WTC11 (cell line): ENCODE measurements at regions not wholly inside any gene's neighbourhood (a gene's known extent, or its start where the extent isn't known, plus 50 kb on each side); places are given as distances from the start of the nearest gene placed in this dataset.

Source experiments
- ATAC-seq: fragments of 200-7000 bp; cut with Tn5 transposase; 2 replicates; pipeline ENCODE4 v1.10.0; 2021; ENCODE audit warnings: mild to moderate bottlenecking, moderate library complexity
- CTCF ChIA-PET: fragments of 300-600 bp; sonication (Branson Sonifier 250); formaldehyde crosslinking; loops from one replicate; lab custom pipeline; 2021; ENCODE audit warnings: antibody characterized with exemption; lab: Charles Lee
- POLR2A ChIA-PET: fragments of 350-600 bp; sonication (Branson Sonifier 250); formaldehyde crosslinking; loops from one replicate; lab custom pipeline; 2021; ENCODE audit warnings: antibody characterized with exemption; lab: Charles Lee
- DNase-seq: peaks from one replicate; pipeline ENCODE4 v3.0.0; 2021; ENCODE audit warnings: low spot score
- H3K27ac Mint-ChIP-seq: 2 replicates; pipeline ENCODE4 v1.8.0; 2021; ENCODE audit warnings: mixed read lengths
- H3K27me3 Mint-ChIP-seq: 2 replicates; pipeline ENCODE4 v1.8.0; 2021; ENCODE audit warnings: low read depth, mild to moderate bottlenecking, moderate library complexity, mixed read lengths
- H3K36me3 Mint-ChIP-seq: 2 replicates; pipeline ENCODE4 v1.8.0; 2021; ENCODE audit warnings: mixed read lengths
- H3K4me1 Mint-ChIP-seq: 2 replicates; pipeline ENCODE4 v1.8.0; 2022; ENCODE audit warnings: mixed read lengths
- H3K4me3 Mint-ChIP-seq: 2 replicates; pipeline ENCODE4 v1.8.0; 2021; ENCODE audit warnings: mild to moderate bottlenecking, moderate library complexity, mixed read lengths
- H3K9me3 Mint-ChIP-seq: 2 replicates; pipeline ENCODE4 v1.8.0; 2021; ENCODE audit warnings: mixed read lengths
- CBFB ChIP-seq: sonication (generic); formaldehyde crosslinking; IDR thresholded peaks from 2 replicates; pipeline ENCODE4 v1.8.1; 2022; ENCODE audit warnings: mild to moderate bottlenecking, low read depth, missing genetic modification reagents
- ELF4 ChIP-seq: sonication (generic); formaldehyde crosslinking; IDR thresholded peaks from 2 replicates; pipeline ENCODE4 v1.8.1; 2022; ENCODE audit warnings: low read depth, mild to moderate bottlenecking, moderate library complexity, missing genetic modification reagents
- ETV6 ChIP-seq: sonication (generic); formaldehyde crosslinking; IDR thresholded peaks from 2 replicates; pipeline ENCODE4 v1.8.1; 2022; ENCODE audit warnings: mild to moderate bottlenecking, missing genetic modification reagents
- FOXP4 ChIP-seq: sonication (generic); formaldehyde crosslinking; IDR thresholded peaks from 2 replicates; pipeline ENCODE4 v1.8.0; 2022; ENCODE audit warnings: mild to moderate bottlenecking, missing genetic modification reagents
- OVOL2 ChIP-seq: fragments of 250-450 bp; sonication (Bioruptor Pico); IDR thresholded peaks from 2 replicates; pipeline ENCODE4 v1.9.0; 2021; ENCODE audit warnings: mild to moderate bottlenecking, borderline replicate concordance
- RELA ChIP-seq: sonication (generic); formaldehyde crosslinking; IDR thresholded peaks from 2 replicates; pipeline ENCODE4 v1.8.1; 2022; ENCODE audit warnings: missing genetic modification reagents, mild to moderate bottlenecking, borderline replicate concordance
- TEAD4 ChIP-seq: sonication (generic); formaldehyde crosslinking; IDR thresholded peaks from 2 replicates; pipeline ENCODE4 v1.8.0; 2022; ENCODE audit warnings: mild to moderate bottlenecking, missing genetic modification reagents
- TP53 ChIP-seq: sonication (generic); formaldehyde crosslinking; IDR thresholded peaks from 2 replicates; pipeline ENCODE4 v1.8.1; 2023; ENCODE audit warnings: mild to moderate bottlenecking, missing genetic modification reagents
- ZNF512 ChIP-seq: sonication (generic); formaldehyde crosslinking; IDR thresholded peaks from 2 replicates; pipeline ENCODE4 v1.8.1; 2022; ENCODE audit warnings: missing genetic modification reagents, borderline replicate concordance
- ZNF532 ChIP-seq: fragments of 250-450 bp; sonication (Bioruptor Pico); IDR thresholded peaks from 2 replicates; pipeline ENCODE4 v1.9.0; 2021; ENCODE audit warnings: mild to moderate bottlenecking, borderline replicate concordance
- TF ChIP-seq, protein P1 (sequence below): fragments of 250-450 bp; sonication (Bioruptor Pico); IDR thresholded peaks from 2 replicates; pipeline ENCODE4 v1.9.0; 2021; ENCODE audit warnings: mild to moderate bottlenecking
- TF ChIP-seq, protein P2 (sequence below): sonication (generic); formaldehyde crosslinking; IDR thresholded peaks from 2 replicates; pipeline ENCODE4 v1.8.0; 2022; ENCODE audit warnings: mild to moderate bottlenecking, missing genetic modification reagents

- TF ChIP-seq, protein P1, sequence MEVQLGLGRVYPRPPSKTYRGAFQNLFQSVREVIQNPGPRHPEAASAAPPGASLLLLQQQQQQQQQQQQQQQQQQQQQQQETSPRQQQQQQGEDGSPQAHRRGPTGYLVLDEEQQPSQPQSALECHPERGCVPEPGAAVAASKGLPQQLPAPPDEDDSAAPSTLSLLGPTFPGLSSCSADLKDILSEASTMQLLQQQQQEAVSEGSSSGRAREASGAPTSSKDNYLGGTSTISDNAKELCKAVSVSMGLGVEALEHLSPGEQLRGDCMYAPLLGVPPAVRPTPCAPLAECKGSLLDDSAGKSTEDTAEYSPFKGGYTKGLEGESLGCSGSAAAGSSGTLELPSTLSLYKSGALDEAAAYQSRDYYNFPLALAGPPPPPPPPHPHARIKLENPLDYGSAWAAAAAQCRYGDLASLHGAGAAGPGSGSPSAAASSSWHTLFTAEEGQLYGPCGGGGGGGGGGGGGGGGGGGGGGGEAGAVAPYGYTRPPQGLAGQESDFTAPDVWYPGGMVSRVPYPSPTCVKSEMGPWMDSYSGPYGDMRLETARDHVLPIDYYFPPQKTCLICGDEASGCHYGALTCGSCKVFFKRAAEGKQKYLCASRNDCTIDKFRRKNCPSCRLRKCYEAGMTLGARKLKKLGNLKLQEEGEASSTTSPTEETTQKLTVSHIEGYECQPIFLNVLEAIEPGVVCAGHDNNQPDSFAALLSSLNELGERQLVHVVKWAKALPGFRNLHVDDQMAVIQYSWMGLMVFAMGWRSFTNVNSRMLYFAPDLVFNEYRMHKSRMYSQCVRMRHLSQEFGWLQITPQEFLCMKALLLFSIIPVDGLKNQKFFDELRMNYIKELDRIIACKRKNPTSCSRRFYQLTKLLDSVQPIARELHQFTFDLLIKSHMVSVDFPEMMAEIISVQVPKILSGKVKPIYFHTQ (CRISPR knock-in tag): no peak
- TF ChIP-seq ETV6 (CRISPR knock-in tag) (no peak), ZNF512 (CRISPR knock-in tag) (no peak), TEAD4 (no peak), RELA (no peak), FOXP4 (no peak)
- TF ChIP-seq, protein P2, sequence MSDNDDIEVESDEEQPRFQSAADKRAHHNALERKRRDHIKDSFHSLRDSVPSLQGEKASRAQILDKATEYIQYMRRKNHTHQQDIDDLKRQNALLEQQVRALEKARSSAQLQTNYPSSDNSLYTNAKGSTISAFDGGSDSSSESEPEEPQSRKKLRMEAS (CRISPR knock-in tag): no peak
- TF ChIP-seq, all 79 proteins: peak for 0
These were observed 56.4 kb upstream of the HABP2 start (continued) for GRCh38 chr10:113496111-113497109.

DNA sequence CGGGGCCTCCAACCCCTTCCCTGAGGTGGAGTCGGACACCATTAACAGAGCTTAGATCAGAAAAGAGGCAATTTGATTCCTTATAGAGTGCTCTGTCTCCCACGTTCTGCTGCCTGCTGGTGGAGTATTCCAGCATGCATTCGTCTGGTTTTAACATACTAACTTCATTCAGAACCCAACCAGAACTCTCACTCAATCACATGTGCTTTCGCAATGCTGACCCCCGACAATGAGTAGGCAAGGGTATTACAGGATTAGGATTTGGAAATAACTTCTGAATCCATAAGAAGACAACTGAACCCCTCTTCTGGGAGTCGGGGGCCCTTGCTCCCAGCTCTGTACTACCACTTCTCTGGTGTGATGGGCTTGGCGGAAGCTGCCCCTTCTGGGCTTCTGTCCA lies 55.7 kb upstream of the HABP2 start:
- Mint-ChIP-seq H3K27ac (no peak overlapping the region), H3K36me3 (no peaks in the 10 kb centered on the region), H3K4me3 (no peak overlapping the region), H3K4me1 (peaks cover 11% of the 10 kb centered on the region), H3K27me3 (peaks cover 3% of the 10 kb centered on the region; the same call in 1 of the 2 replicates), H3K9me3 (peaks cover 6% of the 10 kb centered on the region)
- no peak for TF ChIP-seq TP53 (CRISPR knock-in tag)
- no peak for TF ChIP-seq ELF4 (CRISPR knock-in tag)
- TF ChIP-seq ZNF532 (CRISPR knock-in tag): no peak
- no peak for TF ChIP-seq CBFB (CRISPR knock-in tag)
- TF ChIP-seq OVOL2 (CRISPR knock-in tag): no peak
- DNase-seq: no peak
- CTCF ChIA-PET: interaction anchor here (1.2 kb wide), 1 partner anchor 61 kb away, joined by 3 read pairs; no protein-coding TSS in a partner anchor
- POLR2A ChIA-PET: no interaction called here
- no peak for ATAC-seq
